GM21423 (cell line): ENCODE measurements at regions not wholly inside any gene's neighbourhood (a gene's known extent, or its start where the extent isn't known, plus 50 kb on each side); places are given as distances from the start of the nearest gene placed in this dataset.

Source experiments
- ATAC-seq: cut with Tn5 transposase; IDR thresholded peaks from one replicate; pipeline ENCODE4 v1.9.1; 2021; ENCODE audit warnings: mild to moderate bottlenecking, moderate library complexity; ENCODE audit not compliant: unreplicated experiment

GRCh38 chr21:38944903-38945302 is 139.2 kb downstream of the ETS2 start:
- ATAC-seq, result no peak

GRCh38 chr21:38944402-38944801 is 138.7 kb downstream of the ETS2 start:
- ATAC-seq, result no peak

DNA sequence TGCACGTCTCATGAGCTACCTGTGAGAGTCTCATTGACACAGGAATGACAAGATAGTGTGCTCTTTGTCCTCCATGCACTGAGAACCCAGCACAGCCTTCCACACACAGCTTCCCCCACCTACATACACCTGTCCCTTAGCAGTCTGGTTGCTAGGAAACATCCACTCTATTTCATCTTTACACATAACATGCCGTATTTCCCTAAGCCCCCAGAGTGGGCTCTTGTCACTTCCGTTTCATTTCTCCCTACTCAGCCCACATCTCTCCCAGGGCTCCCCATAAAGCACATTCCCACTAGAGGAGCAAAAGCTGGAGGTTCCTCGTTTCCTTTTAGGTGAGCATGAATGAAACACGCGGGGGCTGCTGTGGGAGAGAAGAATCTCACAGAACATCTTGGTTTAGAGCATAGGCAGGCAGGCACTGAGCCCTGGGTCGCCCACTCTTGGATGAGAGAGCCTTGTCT is 137.1 kb downstream of the ETS2 start:
- ATAC-seq, result no peak

DNA sequence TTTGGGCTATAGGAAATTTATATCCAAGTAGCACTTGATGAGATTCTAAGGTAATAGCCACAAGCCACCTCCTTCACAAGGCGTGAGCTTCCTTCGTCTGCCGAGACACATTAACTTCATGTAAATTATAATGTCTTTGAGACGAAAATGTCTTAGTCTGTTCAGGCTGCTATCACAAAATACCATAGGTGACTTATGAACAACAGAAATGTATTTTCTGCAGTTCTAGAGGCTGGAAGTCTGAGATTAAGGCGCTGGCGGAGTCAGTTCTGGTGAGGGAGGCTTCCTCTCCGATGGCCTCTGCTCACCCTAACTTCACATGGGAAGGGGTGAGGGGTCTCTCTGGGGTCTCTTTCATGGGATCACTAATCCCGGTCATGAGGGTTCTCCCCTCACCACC is 133.0 kb downstream of the ETS2 start:
- no peak for ATAC-seq

DNA sequence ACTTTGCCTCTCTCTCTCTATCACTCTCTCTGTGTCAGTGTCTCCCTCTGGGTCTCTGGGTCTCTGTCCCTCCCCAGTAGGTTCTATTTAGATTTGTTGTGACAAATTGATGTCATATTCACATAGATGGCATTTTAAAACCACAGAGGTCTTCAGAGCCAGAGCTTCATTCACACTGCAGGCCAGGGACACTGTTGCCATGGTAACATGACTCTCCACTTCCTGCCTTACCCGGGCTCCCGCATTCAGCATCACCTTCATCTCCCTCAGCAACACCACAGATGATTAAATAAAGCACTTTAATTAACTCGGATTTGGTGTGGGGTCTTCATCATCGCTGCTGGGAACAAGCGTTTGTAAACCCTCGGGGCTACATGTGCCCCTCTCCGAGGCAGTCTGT is 132.6 kb downstream of the ETS2 start:
- no peak for ATAC-seq

DNA sequence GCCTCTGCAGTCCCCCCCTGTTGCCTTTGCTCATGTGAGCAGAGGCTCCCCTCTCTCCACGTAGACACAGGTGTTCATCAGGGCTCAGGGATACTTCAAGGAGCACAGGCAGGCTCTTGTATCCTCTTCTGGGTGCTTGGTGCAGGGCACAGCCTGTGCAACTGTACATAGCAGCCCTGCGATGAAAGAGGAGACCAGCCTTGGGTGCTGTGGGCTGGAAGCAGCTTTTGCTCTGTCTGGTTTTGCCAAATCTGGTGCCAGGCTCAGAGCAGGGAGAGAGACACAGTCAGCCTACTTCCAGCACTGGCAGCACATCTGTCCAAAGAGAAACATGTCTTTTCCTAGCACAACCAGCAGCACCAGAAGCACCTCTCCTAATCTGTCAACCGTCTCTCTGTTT is 132.1 kb downstream of the ETS2 start:
- no peak for ATAC-seq

DNA sequence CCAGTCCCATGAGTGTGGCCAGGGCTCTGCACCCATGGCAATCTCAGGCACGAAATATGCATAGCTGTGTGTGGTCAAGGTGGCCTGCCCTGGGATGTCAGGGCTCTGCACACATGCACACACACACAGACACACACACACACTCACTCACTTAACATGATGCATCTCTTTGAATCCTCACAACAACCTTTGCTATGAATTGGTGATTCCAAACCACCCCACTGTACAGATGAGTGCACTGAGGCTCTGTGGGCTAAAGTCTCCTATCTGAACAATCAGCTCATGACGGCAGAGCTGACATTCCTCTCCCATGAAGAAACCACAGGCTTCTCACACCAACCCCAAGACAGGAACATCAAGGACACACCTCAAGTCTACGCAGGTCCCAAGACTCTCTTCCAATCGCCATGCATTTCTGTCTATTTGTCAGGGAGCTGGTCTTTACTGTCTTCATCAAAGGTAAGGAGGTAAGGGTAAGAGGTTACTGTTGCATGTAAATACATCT is 131.6 kb downstream of the ETS2 start:
- ATAC-seq, result no peak

- no peak for ATAC-seq
Measured at GRCh38 chr21:38936240-38936639, 130.5 kb downstream of the ETS2 start.

- ATAC-seq, result no peak
Measured at GRCh38 chr21:38933731-38934130, 128.0 kb downstream of the ETS2 start.

DNA sequence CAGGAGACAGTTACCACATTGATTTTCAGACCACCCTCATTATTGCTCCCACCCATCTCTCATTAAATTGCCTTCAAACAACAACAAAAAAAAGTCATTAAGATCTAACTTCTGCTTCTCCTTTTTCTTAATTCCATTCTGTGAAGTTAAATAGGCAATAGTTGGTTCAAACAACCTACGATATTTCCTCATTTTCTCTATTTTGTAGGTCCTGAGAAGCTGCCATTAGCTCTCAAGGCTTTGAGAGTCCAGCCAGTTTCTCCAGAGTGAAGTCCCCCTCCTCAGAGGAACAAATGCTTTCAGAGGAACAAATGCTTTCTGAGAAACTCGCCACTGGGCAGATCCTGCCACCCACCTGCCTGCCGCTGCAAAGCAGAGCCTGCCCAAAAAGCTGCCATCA is 125.6 kb downstream of the ETS2 start:
- ATAC-seq, result no peak

DNA sequence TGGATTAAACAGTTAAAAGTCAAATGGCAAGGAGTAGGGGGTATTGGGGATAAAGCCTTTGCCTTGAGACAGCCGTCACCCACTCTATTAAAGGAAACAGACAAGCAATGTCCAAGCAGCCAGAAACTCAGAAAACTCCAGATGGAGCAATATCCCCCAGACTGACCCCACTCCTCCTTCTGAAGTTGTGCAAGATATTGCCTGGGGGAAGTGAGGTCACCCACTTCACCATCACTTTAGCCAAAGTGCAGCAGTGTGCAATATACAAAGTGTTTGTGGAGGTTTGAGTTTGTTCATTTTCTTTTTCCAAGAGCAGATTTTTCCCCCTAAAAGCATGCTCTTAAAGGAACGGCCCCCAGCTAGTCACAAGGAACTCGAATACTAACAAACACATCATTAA is 125.1 kb downstream of the ETS2 start:
- ATAC-seq, result no peak

DNA sequence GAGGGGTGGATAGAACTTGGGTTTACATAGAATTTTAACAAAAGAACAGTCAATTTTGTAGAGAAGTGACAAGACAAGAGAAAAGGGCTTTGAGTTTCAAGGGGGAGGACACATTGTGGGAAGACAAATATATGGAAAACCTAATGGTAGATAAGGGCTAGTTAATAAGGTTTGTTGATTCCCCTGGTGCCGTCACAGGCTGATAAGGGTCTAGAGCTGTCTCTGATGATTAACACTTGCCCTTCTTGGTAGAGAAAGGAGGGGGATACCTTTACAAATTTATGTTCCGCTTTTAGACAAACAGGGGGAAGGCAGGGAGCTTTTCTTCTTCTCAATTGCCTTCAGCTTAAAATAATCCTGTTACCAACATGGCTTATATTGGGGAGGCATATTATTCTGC is 124.3 kb downstream of the ETS2 start:
- ATAC-seq, result no peak

DNA sequence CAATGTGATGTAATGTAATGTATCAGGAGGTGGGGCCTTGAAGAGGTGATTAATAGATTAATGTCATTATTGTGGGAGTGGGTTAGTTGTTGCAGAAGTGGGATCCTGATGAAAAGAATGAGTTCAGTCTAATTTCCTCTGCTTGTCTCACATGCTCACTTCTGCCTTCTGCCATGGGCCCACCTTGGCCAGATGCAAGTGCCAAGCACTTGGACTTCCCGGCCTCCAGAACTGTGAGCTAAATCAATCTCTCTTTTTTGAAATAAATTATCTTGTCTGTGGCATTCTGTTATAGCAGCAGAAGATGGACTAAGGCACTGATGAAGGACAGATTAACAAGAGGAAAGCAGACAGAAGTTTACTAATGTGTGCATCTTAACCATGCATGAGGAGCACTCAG is 123.9 kb downstream of the ETS2 start:
- ATAC-seq, result no peak

- no peak for ATAC-seq
Measured at GRCh38 chr21:38929142-38929541, 123.4 kb downstream of the ETS2 start.

DNA sequence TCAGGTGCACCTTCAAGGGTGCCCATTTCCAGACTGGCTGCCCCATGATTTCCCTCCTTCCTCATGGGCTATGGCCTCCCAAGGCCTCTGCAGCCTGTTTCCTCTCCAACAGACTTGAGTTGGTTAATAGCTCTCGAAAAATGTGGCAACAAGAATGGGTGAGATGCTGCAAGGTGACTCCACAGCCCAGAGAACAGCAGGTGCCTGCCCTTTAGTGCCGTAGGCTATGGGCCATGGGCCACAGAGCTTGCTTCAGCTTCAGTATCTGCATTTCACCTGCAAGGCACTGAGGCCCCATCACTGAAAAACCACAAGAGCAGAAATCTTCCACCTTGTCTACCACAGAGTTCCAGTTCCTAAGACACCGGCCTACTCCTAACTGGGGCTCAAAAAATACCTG is 122.0 kb downstream of the ETS2 start:
- ATAC-seq, result no peak

- ATAC-seq, result no peak
Measured at GRCh38 chr21:38925923-38926322, 120.2 kb downstream of the ETS2 start.

DNA sequence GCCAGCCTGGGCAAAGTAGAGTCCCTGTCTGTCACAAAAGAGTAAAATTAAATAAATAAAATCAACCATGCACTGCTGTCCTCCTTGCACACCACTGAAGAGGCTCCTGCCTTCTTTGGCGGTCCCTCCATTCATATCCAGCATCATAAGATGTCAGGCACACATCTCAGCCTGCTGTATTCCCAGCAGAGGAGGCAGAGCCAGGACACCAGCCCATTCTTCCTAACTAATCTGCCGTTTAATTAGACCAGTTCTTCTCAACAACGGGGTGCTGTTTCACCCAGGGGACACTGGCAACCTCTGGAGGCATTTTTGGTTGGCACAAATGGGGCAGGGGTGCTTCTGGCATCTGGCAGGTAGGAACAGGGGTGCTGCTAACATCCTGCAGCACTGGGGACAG is 119.7 kb downstream of the ETS2 start:
- ATAC-seq, result no peak

DNA sequence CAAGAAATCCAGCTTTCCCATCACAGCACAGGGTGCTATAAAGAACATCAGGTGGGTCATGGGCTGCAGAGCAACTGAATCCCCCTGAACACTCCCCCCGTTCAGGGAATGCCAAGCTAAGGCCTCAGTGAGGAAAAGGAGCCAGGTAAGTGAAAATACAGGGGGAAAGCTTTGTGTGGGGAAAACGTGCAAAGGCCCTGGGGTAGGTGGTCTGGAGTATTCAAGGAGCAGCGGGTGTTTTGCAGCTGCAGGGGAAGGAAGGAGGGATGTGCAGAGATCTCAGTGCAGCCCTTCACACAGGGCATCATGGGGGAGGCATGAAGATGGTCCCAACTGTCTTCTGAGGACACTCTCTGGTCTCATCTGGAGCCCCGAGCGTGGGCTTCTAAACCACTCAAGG is 119.2 kb downstream of the ETS2 start:
- ATAC-seq, result no peak

DNA sequence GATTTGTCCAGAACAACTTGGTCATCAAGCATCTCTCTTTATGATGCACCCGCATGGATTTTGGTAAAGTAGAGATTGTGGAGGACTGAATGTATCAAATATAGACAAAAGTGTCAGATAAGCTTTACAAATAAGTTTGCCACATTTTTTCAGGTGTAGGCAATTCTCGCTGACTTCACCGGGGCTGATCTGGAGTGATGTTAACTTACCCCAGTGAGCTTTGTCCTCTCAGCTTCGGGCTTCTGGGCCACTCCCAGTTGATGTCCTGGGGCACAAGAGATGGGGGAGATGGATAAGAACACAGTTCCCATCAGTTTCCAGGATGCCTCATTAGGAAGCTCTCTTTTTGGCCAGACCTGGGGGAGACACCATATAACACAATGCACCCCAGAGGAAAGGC is 117.7 kb downstream of the ETS2 start:
- no peak for ATAC-seq

DNA sequence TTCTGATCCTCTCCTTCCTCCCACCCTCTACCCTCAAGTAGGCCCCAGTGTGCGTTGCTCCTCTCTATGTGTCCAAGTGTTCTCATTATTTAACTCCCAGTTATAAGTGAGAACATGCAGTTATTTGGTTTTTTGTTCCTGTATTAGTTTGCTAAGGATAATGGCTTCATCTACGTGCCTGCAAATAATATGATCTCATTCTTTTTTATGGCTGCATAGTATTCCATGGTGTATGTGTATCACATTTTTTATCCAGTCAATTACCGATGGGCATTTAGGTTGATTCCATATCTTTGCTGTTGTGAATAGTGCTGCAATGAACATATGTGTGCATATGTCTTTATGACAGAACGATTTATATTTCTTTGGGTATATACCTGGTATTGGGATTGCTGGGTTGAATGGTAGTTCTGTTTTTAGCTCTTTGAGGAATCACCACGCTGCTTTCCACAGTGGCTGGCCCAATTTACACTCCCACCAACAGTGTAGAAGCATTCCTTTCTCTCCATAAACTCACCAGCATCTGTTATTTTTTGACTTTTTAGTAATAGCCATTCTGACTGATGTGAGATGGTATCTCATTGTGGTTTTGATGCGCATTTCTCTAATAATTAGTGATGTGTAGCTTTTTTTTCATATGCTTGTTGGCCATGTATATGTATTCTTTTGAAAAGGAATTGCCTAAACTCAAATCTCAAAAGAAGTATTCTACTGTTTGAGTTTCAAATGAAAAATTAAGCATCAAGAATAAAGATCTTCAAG is 116.9 kb downstream of the ETS2 start:
- no peak for ATAC-seq

DNA sequence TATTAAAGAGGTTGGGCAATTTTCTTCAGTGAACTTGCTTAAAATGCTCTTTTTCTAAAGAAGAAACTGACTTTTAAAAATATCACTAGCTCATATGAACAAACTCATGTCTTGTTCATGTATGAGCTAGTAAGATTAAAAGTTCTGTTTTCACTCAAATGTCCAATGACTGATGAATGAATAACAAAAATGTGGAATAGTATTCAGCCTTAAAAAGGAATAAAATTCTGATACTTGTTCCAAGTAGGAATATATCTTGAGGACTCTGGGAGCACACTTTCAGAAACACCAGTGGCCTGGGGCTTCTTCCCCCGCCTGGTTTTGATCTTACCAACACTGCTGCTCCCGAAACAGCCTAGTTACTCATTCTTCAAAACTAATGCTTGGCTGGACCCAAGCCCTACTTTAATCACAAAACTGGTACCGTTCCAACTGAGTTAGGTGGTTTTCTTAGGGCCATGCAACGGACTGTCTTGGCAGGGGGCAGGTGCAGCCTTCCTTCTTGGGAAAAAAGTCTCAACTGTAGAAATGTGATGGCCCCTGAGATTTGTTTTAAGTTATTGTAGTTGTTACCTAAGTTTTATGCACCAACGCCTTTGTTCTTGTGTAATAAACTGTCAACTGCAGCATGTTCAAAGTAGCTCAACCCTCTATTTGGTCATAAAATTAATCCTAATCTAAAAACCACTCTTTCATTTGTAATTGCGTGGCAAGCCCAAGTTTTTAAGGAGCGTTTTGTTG is 116.0 kb downstream of the ETS2 start:
- ATAC-seq, result no peak
